ENCODE measurements at regions not wholly inside any gene's neighbourhood (a gene's known extent, or its start where the extent isn't known, plus 50 kb on each side); places are given as distances from the start of the nearest gene placed in this dataset.

DNA sequence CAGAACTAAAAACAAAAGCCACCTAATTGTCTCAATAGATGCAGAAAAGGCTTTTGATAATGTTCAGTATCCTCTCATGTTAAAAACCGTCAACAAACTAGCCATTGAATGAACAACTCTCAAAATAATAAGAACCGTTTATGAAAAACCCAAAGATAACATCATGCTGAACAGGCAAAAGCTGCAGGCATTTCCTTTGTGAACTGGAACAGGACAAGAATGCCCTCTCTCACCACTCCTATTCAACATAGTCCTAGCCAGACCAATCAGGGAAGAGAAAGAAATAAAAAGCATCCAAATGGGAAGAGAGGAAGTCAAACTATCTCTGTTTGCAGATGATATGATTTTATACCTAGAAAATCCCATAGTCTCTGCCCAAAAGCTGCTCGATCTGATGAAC is 179.6 kb upstream of the EDNRB start:
- BruUV-seq (replicated peaks): no TSS peak

DNA sequence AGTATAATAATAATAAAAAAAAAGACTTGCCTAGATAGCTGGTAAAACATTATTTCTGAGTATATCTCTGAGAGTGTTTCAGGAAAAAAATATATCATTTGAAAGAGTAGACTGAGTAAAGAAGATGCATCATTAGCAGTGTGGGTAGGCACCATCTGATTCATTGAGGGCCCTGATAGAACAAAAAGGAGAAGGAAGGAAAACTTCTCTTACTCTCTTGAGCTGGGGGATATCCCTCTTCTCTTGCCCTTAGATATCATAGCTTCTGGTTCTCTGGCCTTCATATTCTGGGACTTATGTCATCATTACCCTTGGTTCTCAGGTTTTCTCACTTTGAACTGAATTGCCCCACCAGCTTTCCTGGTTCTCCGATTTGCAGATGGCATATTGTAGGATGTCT is 177.6 kb upstream of the EDNRB start:
- FAIRE-seq (no peak), DNase-seq (ENCODE audit: low read depth, low spot score) (no peak)
- Histone ChIP-seq H4K20me1 (replicated peaks; ENCODE audit: control insufficient read depth, extremely low read depth, insufficient read depth, low read length) (no peaks in the 10 kb centered on the region), H2AFZ (ENCODE audit: low read depth, low read length) (no peak overlapping the region), H3K79me2 (ENCODE audit: control insufficient read depth, insufficient read depth, low read length) (no peaks in the 10 kb centered on the region), H3K9me1 (replicated peaks; ENCODE audit: control insufficient read depth, extremely low read depth, insufficient read depth, low read length) (no peaks in the 10 kb centered on the region), H3K27me3 (ENCODE audit: control insufficient read depth in 2 of 2, insufficient read depth in 2 of 2, low read length in 2 of 2) (no peaks in the 10 kb centered on the region), H3K9ac (replicated peaks; ENCODE audit: extremely low read depth, insufficient read depth, low read length) (no peak overlapping the region), H3K4me2 (ENCODE audit: insufficient read depth, low read length) (no peak overlapping the region), H3K9me3 (replicated peaks; ENCODE audit: control insufficient read depth, insufficient read depth, low read length) (no peaks in the 10 kb centered on the region), H3K27ac (ENCODE audit: insufficient read depth, low read depth, low read length) (no peak overlapping the region), H3K36me3 (ENCODE audit: control insufficient read depth in 2 of 2, extremely low read depth in 1 of 2, insufficient read depth in 2 of 2, low read length in 2 of 2) (no peaks in the 10 kb centered on the region), H3K4me3 (replicated peaks in 1 of 3; ENCODE audit: insufficient read depth in 1 of 3, low read depth in 1 of 3, low read length in 3 of 3) (no peak overlapping the region), H3K4me1 (ENCODE audit: control insufficient read depth, extremely low read depth, insufficient read depth, low read length) (no peaks in the 10 kb centered on the region)
- no TSS peak for BruUV-seq (replicated peaks)
- intact Hi-C loops (cut with micrococcal nuclease): no loop called here
- POLR2A ChIA-PET: no interaction called here
- no peak for TF ChIP-seq GATA2 (IDR thresholded peaks at IDR 0.05; ENCODE audit: insufficient read depth, insufficient read length, low read depth, low read length)
- no peak for TF ChIP-seq EZH2 (IDR thresholded peaks at IDR 0.05; ENCODE audit: borderline replicate concordance, low read depth, low read length, severe bottlenecking)
- no peak for TF ChIP-seq JUN (IDR thresholded peaks at IDR 0.05; ENCODE audit: borderline replicate concordance, insufficient read depth, insufficient read length, low read depth)
- TF ChIP-seq MYC (IDR thresholded peaks at IDR 0.05; ENCODE audit: low read depth, low read length): no peak
- TF ChIP-seq, protein P1, sequence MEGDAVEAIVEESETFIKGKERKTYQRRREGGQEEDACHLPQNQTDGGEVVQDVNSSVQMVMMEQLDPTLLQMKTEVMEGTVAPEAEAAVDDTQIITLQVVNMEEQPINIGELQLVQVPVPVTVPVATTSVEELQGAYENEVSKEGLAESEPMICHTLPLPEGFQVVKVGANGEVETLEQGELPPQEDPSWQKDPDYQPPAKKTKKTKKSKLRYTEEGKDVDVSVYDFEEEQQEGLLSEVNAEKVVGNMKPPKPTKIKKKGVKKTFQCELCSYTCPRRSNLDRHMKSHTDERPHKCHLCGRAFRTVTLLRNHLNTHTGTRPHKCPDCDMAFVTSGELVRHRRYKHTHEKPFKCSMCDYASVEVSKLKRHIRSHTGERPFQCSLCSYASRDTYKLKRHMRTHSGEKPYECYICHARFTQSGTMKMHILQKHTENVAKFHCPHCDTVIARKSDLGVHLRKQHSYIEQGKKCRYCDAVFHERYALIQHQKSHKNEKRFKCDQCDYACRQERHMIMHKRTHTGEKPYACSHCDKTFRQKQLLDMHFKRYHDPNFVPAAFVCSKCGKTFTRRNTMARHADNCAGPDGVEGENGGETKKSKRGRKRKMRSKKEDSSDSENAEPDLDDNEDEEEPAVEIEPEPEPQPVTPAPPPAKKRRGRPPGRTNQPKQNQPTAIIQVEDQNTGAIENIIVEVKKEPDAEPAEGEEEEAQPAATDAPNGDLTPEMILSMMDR (IDR thresholded peaks at IDR 0.05; ENCODE audit: extremely low read depth in 1 of 2, insufficient read depth in 1 of 2, low read depth in 1 of 2, low read length in 2 of 2): no peak
- TF ChIP-seq, protein P2, sequence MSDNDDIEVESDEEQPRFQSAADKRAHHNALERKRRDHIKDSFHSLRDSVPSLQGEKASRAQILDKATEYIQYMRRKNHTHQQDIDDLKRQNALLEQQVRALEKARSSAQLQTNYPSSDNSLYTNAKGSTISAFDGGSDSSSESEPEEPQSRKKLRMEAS (IDR thresholded peaks at IDR 0.05; ENCODE audit: insufficient read depth, insufficient read length): no peak
- no peak for TF ChIP-seq POLR2AphosphoS5 (IDR thresholded peaks at IDR 0.05; ENCODE audit: insufficient read depth, low read depth, low read length)
- TF ChIP-seq POLR2A (IDR thresholded peaks at IDR 0.05; ENCODE audit: low read depth, low read length): no peak
- TF ChIP-seq FOS (IDR thresholded peaks at IDR 0.05; ENCODE audit: borderline replicate concordance, insufficient read depth, low read length): no peak
- CTCF ChIA-PET: no interaction called here
- dilution Hi-C loops (cut with MboI; ENCODE audit: extremely low pct_ligation_motif_present, low sequenced_read_pairs): no loop called here

More for the DNA sequence above, 179.6 kb upstream of the EDNRB start:
- no peak for TF ChIP-seq EZH2 (IDR thresholded peaks at IDR 0.05; ENCODE audit: borderline replicate concordance, low read depth, low read length, severe bottlenecking)
- ChIA-PET CTCF (no interaction called here), POLR2A (no interaction called here)
- FAIRE-seq (no peak), DNase-seq (ENCODE audit: low read depth, low spot score) (peak; percentile 26)
- Histone ChIP-seq H3K27ac (ENCODE audit: insufficient read depth, low read depth, low read length) (no peak overlapping the region), H3K4me1 (ENCODE audit: control insufficient read depth, extremely low read depth, insufficient read depth, low read length) (no peaks in the 10 kb centered on the region), H3K4me2 (ENCODE audit: insufficient read depth, low read length) (no peak overlapping the region), H3K9me1 (replicated peaks; ENCODE audit: control insufficient read depth, extremely low read depth, insufficient read depth, low read length) (no peaks in the 10 kb centered on the region), H2AFZ (ENCODE audit: low read depth, low read length) (no peak overlapping the region), H3K9ac (replicated peaks; ENCODE audit: extremely low read depth, insufficient read depth, low read length) (no peak overlapping the region), H3K27me3 (ENCODE audit: control insufficient read depth in 2 of 2, insufficient read depth in 2 of 2, low read length in 2 of 2) (no peaks in the 10 kb centered on the region), H3K4me3 (replicated peaks in 1 of 3; ENCODE audit: insufficient read depth in 1 of 3, low read depth in 1 of 3, low read length in 3 of 3) (no peak overlapping the region), H3K36me3 (ENCODE audit: control insufficient read depth in 2 of 2, extremely low read depth in 1 of 2, insufficient read depth in 2 of 2, low read length in 2 of 2) (no peaks in the 10 kb centered on the region), H3K79me2 (ENCODE audit: control insufficient read depth, insufficient read depth, low read length) (no peaks in the 10 kb centered on the region), H4K20me1 (replicated peaks; ENCODE audit: control insufficient read depth, extremely low read depth, insufficient read depth, low read length) (no peaks in the 10 kb centered on the region), H3K9me3 (replicated peaks; ENCODE audit: control insufficient read depth, insufficient read depth, low read length) (no peaks in the 10 kb centered on the region)
- dilution Hi-C loops (cut with MboI; ENCODE audit: extremely low pct_ligation_motif_present, low sequenced_read_pairs) (no loop called here), intact Hi-C loops (cut with micrococcal nuclease) (no loop called here)
